ENCODE measurements at regions not wholly inside any gene's neighbourhood (a gene's known extent, or its start where the extent isn't known, plus 50 kb on each side); places are given as distances from the start of the nearest gene placed in this dataset.

DNA sequence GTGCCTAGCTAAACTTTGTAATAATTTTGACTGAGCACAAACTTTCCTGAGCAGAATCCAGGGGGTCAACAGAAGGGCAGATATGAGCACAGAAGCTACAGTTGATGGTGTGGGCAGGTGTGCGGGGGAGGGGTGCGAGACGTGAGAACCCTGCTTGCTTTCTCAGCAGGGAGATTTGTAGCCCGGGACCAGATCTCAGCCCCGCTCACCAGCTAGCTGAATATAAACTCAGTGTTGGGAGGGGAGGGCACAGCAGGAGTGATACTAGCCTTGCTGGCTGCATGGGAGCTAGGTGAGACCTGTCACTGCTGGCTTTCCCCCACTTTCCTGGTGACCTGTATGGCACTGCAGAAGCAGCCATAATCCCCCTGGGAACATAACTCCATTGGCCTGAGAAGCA, 83.4 kb downstream of the CLDN1 start (continued):
- TF ChIP-seq, protein P1, sequence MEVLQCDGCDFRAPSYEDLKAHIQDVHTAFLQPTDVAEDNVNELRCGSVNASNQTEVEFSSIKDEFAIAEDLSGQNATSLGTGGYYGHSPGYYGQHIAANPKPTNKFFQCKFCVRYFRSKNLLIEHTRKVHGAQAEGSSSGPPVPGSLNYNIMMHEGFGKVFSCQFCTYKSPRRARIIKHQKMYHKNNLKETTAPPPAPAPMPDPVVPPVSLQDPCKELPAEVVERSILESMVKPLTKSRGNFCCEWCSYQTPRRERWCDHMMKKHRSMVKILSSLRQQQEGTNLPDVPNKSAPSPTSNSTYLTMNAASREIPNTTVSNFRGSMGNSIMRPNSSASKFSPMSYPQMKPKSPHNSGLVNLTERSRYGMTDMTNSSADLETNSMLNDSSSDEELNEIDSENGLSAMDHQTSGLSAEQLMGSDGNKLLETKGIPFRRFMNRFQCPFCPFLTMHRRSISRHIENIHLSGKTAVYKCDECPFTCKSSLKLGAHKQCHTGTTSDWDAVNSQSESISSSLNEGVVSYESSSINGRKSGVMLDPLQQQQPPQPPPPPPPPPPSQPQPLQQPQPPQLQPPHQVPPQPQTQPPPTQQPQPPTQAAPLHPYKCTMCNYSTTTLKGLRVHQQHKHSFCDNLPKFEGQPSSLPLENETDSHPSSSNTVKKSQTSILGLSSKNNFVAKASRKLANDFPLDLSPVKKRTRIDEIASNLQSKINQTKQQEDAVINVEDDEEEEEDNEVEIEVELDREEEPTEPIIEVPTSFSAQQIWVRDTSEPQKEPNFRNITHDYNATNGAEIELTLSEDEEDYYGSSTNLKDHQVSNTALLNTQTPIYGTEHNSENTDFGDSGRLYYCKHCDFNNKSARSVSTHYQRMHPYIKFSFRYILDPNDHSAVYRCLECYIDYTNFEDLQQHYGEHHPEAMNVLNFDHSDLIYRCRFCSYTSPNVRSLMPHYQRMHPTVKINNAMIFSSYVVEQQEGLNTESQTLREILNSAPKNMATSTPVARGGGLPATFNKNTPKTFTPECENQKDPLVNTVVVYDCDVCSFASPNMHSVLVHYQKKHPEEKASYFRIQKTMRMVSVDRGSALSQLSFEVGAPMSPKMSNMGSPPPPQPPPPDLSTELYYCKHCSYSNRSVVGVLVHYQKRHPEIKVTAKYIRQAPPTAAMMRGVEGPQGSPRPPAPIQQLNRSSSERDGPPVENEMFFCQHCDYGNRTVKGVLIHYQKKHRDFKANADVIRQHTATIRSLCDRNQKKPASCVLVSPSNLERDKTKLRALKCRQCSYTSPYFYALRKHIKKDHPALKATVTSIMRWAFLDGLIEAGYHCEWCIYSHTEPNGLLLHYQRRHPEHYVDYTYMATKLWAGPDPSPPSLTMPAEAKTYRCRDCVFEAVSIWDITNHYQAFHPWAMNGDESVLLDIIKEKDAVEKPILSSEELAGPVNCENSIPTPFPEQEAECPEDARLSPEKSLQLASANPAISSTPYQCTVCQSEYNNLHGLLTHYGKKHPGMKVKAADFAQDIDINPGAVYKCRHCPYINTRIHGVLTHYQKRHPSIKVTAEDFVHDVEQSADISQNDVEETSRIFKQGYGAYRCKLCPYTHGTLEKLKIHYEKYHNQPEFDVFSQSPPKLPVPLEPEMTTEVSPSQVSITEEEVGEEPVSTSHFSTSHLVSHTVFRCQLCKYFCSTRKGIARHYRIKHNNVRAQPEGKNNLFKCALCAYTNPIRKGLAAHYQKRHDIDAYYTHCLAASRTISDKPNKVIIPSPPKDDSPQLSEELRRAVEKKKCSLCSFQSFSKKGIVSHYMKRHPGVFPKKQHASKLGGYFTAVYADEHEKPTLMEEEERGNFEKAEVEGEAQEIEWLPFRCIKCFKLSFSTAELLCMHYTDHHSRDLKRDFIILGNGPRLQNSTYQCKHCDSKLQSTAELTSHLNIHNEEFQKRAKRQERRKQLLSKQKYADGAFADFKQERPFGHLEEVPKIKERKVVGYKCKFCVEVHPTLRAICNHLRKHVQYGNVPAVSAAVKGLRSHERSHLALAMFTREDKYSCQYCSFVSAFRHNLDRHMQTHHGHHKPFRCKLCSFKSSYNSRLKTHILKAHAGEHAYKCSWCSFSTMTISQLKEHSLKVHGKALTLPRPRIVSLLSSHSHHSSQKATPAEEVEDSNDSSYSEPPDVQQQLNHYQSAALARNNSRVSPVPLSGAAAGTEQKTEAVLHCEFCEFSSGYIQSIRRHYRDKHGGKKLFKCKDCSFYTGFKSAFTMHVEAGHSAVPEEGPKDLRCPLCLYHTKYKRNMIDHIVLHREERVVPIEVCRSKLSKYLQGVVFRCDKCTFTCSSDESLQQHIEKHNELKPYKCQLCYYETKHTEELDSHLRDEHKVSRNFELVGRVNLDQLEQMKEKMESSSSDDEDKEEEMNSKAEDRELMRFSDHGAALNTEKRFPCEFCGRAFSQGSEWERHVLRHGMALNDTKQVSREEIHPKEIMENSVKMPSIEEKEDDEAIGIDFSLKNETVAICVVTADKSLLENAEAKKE (CRISPR knock-in tag; IDR thresholded peaks at IDR 0.05) = no peak
- TF ChIP-seq EZH2phosphoT487 (IDR thresholded peaks at IDR 0.05; ENCODE audit: unreplicated experiment) (no peak), JUNB (IDR thresholded peaks at IDR 0.05; ENCODE audit: unreplicated experiment) (no peak), POLR2AphosphoS5 (IDR thresholded peaks at IDR 0.05; ENCODE audit: low read depth) (no peak), ZNF114 (CRISPR knock-in tag; IDR thresholded peaks at IDR 0.05) (no peak), STAT1 (IDR thresholded peaks at IDR 0.05; ENCODE audit: unreplicated experiment) (no peak), ZNF331 (CRISPR knock-in tag; IDR thresholded peaks at IDR 0.05; ENCODE audit: low read depth) (no peak), CREB1 (CRISPR knock-in tag; IDR thresholded peaks at IDR 0.05; ENCODE audit: low read depth) (no peak)
- TF ChIP-seq, protein P2, sequence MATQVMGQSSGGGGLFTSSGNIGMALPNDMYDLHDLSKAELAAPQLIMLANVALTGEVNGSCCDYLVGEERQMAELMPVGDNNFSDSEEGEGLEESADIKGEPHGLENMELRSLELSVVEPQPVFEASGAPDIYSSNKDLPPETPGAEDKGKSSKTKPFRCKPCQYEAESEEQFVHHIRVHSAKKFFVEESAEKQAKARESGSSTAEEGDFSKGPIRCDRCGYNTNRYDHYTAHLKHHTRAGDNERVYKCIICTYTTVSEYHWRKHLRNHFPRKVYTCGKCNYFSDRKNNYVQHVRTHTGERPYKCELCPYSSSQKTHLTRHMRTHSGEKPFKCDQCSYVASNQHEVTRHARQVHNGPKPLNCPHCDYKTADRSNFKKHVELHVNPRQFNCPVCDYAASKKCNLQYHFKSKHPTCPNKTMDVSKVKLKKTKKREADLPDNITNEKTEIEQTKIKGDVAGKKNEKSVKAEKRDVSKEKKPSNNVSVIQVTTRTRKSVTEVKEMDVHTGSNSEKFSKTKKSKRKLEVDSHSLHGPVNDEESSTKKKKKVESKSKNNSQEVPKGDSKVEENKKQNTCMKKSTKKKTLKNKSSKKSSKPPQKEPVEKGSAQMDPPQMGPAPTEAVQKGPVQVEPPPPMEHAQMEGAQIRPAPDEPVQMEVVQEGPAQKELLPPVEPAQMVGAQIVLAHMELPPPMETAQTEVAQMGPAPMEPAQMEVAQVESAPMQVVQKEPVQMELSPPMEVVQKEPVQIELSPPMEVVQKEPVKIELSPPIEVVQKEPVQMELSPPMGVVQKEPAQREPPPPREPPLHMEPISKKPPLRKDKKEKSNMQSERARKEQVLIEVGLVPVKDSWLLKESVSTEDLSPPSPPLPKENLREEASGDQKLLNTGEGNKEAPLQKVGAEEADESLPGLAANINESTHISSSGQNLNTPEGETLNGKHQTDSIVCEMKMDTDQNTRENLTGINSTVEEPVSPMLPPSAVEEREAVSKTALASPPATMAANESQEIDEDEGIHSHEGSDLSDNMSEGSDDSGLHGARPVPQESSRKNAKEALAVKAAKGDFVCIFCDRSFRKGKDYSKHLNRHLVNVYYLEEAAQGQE (IDR thresholded peaks at IDR 0.05; ENCODE audit: unreplicated experiment) = no peak
